GM12864 (cell line): ENCODE measurements at regions not wholly inside any gene's neighbourhood (a gene's known extent, or its start where the extent isn't known, plus 50 kb on each side); places are given as distances from the start of the nearest gene placed in this dataset.
A peak's percentile ranks its signal among the peaks of the same experiment; 100 is the strongest.

Experiments used
- DNase-seq: peaks from one replicate; pipeline ENCODE4 v3.0.0-alpha.2; 2011; ENCODE audit warnings: low read depth
- H3K4me3 ChIP-seq: 2 replicates; pipeline ENCODE4 v1.5.1; 2011; ENCODE audit warnings: mild to moderate bottlenecking, low read depth, low read length, control low read depth
- CTCF ChIP-seq: IDR thresholded peaks from 2 replicates; pipeline ENCODE4 v1.5.1; 2011; ENCODE audit warnings: low read depth, mild to moderate bottlenecking, moderate library complexity, low read length, control low read depth, inconsistent platforms; ENCODE audit errors: missing control alignments

DNA sequence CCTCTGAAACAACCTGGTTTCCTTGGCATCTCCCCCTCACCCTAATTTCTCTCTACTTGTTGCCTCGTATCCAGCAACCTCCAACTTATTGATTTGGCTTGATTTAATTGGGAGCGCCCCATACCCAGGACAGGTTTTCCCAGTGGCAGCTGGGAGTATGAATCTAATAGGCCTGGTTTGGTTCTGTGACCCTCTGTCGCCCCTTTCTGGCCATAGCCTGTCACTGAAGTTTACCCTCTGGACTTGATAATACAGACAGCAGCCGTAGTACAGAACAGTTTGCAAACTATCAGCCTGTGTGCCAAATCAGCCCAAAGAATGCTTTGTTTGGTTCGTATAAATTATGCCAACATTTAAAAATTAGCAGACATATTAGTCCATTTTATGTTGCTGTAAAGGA, 525.1 kb upstream of the GOLIM4 start:
- peak; percentile 72 for TF ChIP-seq CTCF
- H3K4me3 ChIP-seq: no peak overlapping the region
- peak; percentile 13 for DNase-seq

GRCh38 chr3:168618827-168619470, 523.2 kb upstream of the GOLIM4 start:
- TF ChIP-seq CTCF: no peak
- no peak overlapping the region for H3K4me3 ChIP-seq
- no peak for DNase-seq

- no peak for DNase-seq
- TF ChIP-seq CTCF: no peak
- H3K4me3 ChIP-seq: no peak overlapping the region
These were observed 521.9 kb upstream of the GOLIM4 start for GRCh38 chr3:168617658-168618057.

- TF ChIP-seq CTCF: no peak
- H3K4me3 ChIP-seq: no peak overlapping the region
- no peak for DNase-seq
These were observed 521.2 kb upstream of the GOLIM4 start for GRCh38 chr3:168616915-168617314.

- TF ChIP-seq CTCF: no peak
- no peak for DNase-seq
- H3K4me3 ChIP-seq: no peak overlapping the region
These were observed 519.8 kb upstream of the GOLIM4 start for GRCh38 chr3:168615493-168616020.

DNA sequence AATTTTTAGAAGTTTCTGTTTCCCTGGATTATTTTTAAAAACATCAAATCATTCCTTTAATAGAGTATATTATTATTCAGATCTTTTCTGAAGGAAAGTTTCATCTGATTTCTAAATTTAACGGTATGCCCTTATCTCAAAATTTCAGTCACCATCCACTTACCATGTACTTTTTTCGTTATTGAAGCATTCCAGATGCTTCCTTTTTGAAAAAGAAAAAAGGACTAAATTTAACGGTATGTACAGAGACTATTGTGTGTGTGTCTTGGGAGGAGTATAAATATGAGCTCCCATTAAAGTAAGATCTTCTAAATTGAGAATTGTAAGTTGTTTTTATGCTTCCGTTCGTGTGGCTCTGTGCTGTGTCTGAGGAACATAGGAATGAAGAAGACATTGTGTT, 517.4 kb upstream of the GOLIM4 start:
- no peak for DNase-seq
- no peak for TF ChIP-seq CTCF
- no peak overlapping the region for H3K4me3 ChIP-seq

DNA sequence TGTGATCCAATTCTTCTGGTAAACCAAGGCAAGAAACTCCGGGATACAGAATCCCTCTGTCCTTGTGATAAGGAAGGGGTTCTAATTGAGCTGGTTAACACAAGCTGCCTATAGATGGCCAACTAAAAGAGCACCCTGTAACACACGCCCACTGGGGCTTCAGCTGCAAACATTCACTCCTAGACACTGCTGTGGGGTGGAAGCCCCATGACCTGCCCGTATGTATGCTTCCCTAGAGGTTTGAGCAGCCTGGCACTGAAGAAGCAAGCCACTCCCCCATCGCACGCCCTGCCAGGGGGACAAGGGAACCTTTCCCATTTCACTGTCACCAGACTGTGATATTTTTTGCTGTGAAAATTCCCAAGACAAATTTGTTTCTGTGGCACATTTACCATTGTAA, 516.9 kb upstream of the GOLIM4 start:
- DNase-seq: no peak
- TF ChIP-seq CTCF: no peak
- no peak overlapping the region for H3K4me3 ChIP-seq
